ENCODE measurements at regions not wholly inside any gene's neighbourhood (a gene's known extent, or its start where the extent isn't known, plus 50 kb on each side); places are given as distances from the start of the nearest gene placed in this dataset.

- no peak overlapping the region for H3K27ac ChIP-seq
- TF ChIP-seq CTCF (IDR thresholded peaks at IDR 0.05) (no peak), ZFX (IDR thresholded peaks at IDR 0.05; ENCODE audit: borderline replicate concordance) (no peak)
Measured at GRCh38 chr7:18081617-18082016, 54.0 kb upstream of the PRPS1L1 start.

GRCh38 chr7:18082169-18082568, 54.5 kb upstream of the PRPS1L1 start:
- no peak overlapping the region for H3K27ac ChIP-seq
- no peak for TF ChIP-seq ZFX (IDR thresholded peaks at IDR 0.05; ENCODE audit: borderline replicate concordance)
- no peak for TF ChIP-seq CTCF (IDR thresholded peaks at IDR 0.05)

- peak; percentile 29; the same call in 1 of the 2 replicates for TF ChIP-seq CTCF (IDR thresholded peaks at IDR 0.05)
- TF ChIP-seq ZFX (IDR thresholded peaks at IDR 0.05; ENCODE audit: borderline replicate concordance) = no peak
- H3K27ac ChIP-seq = no peak overlapping the region
Measured at GRCh38 chr7:18086165-18087025, 58.7 kb upstream of the PRPS1L1 start.

GRCh38 chr7:18087026-18087686, 59.5 kb upstream of the PRPS1L1 start:
- TF ChIP-seq ZFX (IDR thresholded peaks at IDR 0.05; ENCODE audit: borderline replicate concordance) = no peak
- H3K27ac ChIP-seq = no peak overlapping the region

- TF ChIP-seq ZFX (IDR thresholded peaks at IDR 0.05; ENCODE audit: borderline replicate concordance) (no peak), CTCF (IDR thresholded peaks at IDR 0.05) (no peak)
- no peak overlapping the region for H3K27ac ChIP-seq
Measured at GRCh38 chr7:18087687-18088078, 60.0 kb upstream of the PRPS1L1 start.

GRCh38 chr7:18096087-18096486, 68.4 kb upstream of the PRPS1L1 start:
- H3K27ac ChIP-seq = no peak overlapping the region
- TF ChIP-seq CTCF (IDR thresholded peaks at IDR 0.05) (no peak), ZFX (IDR thresholded peaks at IDR 0.05; ENCODE audit: borderline replicate concordance) (no peak)

- no peak overlapping the region for H3K27ac ChIP-seq
- TF ChIP-seq ZFX (IDR thresholded peaks at IDR 0.05; ENCODE audit: borderline replicate concordance) = no peak
- no peak for TF ChIP-seq CTCF (IDR thresholded peaks at IDR 0.05)
Measured at GRCh38 chr7:18102576-18102975, 74.9 kb upstream of the PRPS1L1 start.

Data from 22Rv1 (cell line).